SK-N-SH (cell line): ENCODE measurements at regions not wholly inside any gene's neighbourhood (a gene's known extent, or its start where the extent isn't known, plus 50 kb on each side); places are given as distances from the start of the nearest gene placed in this dataset.

Experiments used
- CTCF ChIP-seq: fragments of 200-600 bp; sonication (generic); IDR thresholded peaks from 2 replicates; pipeline ENCODE4 v1.6.1; 2017; ENCODE audit warnings: antibody characterized with exemption, mild to moderate bottlenecking, moderate library complexity
- JUND ChIP-seq: IDR thresholded peaks from 2 replicates; pipeline ENCODE4 v1.4.0; 2012
- TAF1 ChIP-seq: IDR thresholded peaks from 2 replicates; pipeline ENCODE4 v1.6.1; 2012; ENCODE audit warnings: low read depth, mild to moderate bottlenecking, low read length, moderate library complexity, borderline replicate concordance
- USF2 ChIP-seq: fragments of 150-350 bp; IDR thresholded peaks from 2 replicates; pipeline ENCODE4 v1.6.1; 2017; ENCODE audit warnings: antibody characterized with exemption, low read length, low read depth, borderline replicate concordance

- TF ChIP-seq JUND, result no peak
- TF ChIP-seq USF2, result no peak
- no peak for TF ChIP-seq CTCF
- TF ChIP-seq TAF1, result no peak
These were observed 248.9 kb upstream of the RBBP8 start for GRCh38 chr18:22684268-22684667.
